Tibial nerve (tissue), 3 donors: ENCODE measurements at regions not wholly inside any gene's neighbourhood (a gene's known extent, or its start where the extent isn't known, plus 50 kb on each side); places are given as distances from the start of the nearest gene placed in this dataset.

Experiments
- POLR2A ChIP-seq, 2 donors: fragments of 450-650 bp; IDR thresholded peaks; one replicate each; pipeline ENCODE4 v1.6.1; 2017; ENCODE audit warnings: antibody characterized with exemption in 2 of 2, mild to moderate bottlenecking in 2 of 2, moderate library complexity in 2 of 2
- TF ChIP-seq, protein P1 (sequence below), 5 experiments: fragments of 200-600 bp in 3 of 5; fragments of 450-650 bp in 2 of 5; sonication (generic) in 3 of 5; IDR thresholded peaks; one replicate each; pipeline ENCODE4 v1.5.1; 2016 to 2019; ENCODE audit warnings: antibody characterized with exemption in 5 of 5, mild to moderate bottlenecking in 3 of 5, moderate library complexity in 2 of 5

- TF ChIP-seq, protein P1, sequence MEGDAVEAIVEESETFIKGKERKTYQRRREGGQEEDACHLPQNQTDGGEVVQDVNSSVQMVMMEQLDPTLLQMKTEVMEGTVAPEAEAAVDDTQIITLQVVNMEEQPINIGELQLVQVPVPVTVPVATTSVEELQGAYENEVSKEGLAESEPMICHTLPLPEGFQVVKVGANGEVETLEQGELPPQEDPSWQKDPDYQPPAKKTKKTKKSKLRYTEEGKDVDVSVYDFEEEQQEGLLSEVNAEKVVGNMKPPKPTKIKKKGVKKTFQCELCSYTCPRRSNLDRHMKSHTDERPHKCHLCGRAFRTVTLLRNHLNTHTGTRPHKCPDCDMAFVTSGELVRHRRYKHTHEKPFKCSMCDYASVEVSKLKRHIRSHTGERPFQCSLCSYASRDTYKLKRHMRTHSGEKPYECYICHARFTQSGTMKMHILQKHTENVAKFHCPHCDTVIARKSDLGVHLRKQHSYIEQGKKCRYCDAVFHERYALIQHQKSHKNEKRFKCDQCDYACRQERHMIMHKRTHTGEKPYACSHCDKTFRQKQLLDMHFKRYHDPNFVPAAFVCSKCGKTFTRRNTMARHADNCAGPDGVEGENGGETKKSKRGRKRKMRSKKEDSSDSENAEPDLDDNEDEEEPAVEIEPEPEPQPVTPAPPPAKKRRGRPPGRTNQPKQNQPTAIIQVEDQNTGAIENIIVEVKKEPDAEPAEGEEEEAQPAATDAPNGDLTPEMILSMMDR (IDR thresholded peaks at IDR 0.05): no peak
- TF ChIP-seq POLR2A (IDR thresholded peaks at IDR 0.05): no peak
Measured at GRCh38 chr16:13631916-13632315, 288.0 kb upstream of the ERCC4 start.
